ENCODE measurements at regions not wholly inside any gene's neighbourhood (a gene's known extent, or its start where the extent isn't known, plus 50 kb on each side); places are given as distances from the start of the nearest gene placed in this dataset.

- ChIA-PET POLR2A (no interaction called here), CTCF (no interaction called here)
- TF ChIP-seq, protein P1, sequence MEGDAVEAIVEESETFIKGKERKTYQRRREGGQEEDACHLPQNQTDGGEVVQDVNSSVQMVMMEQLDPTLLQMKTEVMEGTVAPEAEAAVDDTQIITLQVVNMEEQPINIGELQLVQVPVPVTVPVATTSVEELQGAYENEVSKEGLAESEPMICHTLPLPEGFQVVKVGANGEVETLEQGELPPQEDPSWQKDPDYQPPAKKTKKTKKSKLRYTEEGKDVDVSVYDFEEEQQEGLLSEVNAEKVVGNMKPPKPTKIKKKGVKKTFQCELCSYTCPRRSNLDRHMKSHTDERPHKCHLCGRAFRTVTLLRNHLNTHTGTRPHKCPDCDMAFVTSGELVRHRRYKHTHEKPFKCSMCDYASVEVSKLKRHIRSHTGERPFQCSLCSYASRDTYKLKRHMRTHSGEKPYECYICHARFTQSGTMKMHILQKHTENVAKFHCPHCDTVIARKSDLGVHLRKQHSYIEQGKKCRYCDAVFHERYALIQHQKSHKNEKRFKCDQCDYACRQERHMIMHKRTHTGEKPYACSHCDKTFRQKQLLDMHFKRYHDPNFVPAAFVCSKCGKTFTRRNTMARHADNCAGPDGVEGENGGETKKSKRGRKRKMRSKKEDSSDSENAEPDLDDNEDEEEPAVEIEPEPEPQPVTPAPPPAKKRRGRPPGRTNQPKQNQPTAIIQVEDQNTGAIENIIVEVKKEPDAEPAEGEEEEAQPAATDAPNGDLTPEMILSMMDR (IDR thresholded peaks at IDR 0.05; ENCODE audit: insufficient read depth in 1 of 2, low read depth in 1 of 2, low read length in 1 of 2, severe bottlenecking in 1 of 2, unreplicated experiment in 1 of 2): no peak
- no TSS peak for BruUV-seq (replicated peaks)
- Mint-ChIP-seq H3K27me3 (ENCODE audit: insufficient read depth, unreplicated experiment) (peaks cover 2% of the 10 kb centered on the region), H3K4me1 (ENCODE audit: low read depth, unreplicated experiment) (no peaks in the 10 kb centered on the region), H3K4me3 (ENCODE audit: unreplicated experiment) (no peak overlapping the region), H3K27ac (ENCODE audit: unreplicated experiment) (no peak overlapping the region), H3K36me3 (ENCODE audit: insufficient read depth, unreplicated experiment) (no peaks in the 10 kb centered on the region), H3K9me3 (ENCODE audit: unreplicated experiment) (no peaks in the 10 kb centered on the region)
- no peaks in the 10 kb centered on the region for H3K9me3 ChIP-seq
- H3K4me3 ChIP-seq (ENCODE audit: low read depth, low read length): no peak overlapping the region
- H3K27me3 ChIP-seq (replicated peaks; ENCODE audit: control insufficient read depth, insufficient read depth, low read length): no peaks in the 10 kb centered on the region; the same call in 1 of the 2 replicates
- intact Hi-C loops (cut with micrococcal nuclease; ENCODE audit: unreplicated experiment): no loop called here
- no peaks in the 10 kb centered on the region for H3K4me1 ChIP-seq
- no peaks in the 10 kb centered on the region for H3K36me3 ChIP-seq (ENCODE audit: control insufficient read depth, insufficient read depth, low read length)
- no peak for DNase-seq
Observed at GRCh38 chr1:199264911-199265310, 626.1 kb downstream of the PTPRC start.

DNA sequence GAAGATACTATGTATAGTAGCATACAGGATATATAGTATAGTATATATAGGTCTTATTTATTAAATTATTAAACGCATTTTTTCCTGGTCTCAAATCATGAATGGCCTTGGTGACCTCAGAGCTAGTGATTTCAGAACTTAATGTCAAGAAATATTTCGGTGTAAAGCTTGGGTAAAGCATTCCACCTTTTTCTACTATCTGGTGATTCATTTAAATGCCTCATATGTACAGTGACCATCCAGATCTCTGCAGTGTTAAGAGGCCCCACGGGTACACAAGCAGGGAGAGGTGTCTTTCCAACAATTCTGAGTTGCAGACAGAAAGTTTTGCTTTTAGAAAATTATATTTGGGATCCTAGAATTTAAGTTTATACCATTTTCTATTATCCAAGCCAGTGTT lies 626.5 kb downstream of the PTPRC start:
- H3K4me3 ChIP-seq (ENCODE audit: low read depth, low read length): no peak overlapping the region
- TF ChIP-seq, protein P1 (IDR thresholded peaks at IDR 0.05; ENCODE audit: insufficient read depth in 1 of 2, low read depth in 1 of 2, low read length in 1 of 2, severe bottlenecking in 1 of 2, unreplicated experiment in 1 of 2): no peak
- H3K36me3 Mint-ChIP-seq (ENCODE audit: insufficient read depth, unreplicated experiment): no peaks in the 10 kb centered on the region
- no peaks in the 10 kb centered on the region for H3K4me1 ChIP-seq
- H3K27me3 Mint-ChIP-seq (ENCODE audit: insufficient read depth, unreplicated experiment): peaks cover 2% of the 10 kb centered on the region
- intact Hi-C loops (cut with micrococcal nuclease; ENCODE audit: unreplicated experiment): no loop called here
- no peaks in the 10 kb centered on the region for H3K4me1 Mint-ChIP-seq (ENCODE audit: low read depth, unreplicated experiment)
- no peak overlapping the region for H3K27ac Mint-ChIP-seq (ENCODE audit: unreplicated experiment)
- no peaks in the 10 kb centered on the region for H3K9me3 ChIP-seq
- ChIA-PET CTCF (no interaction called here), POLR2A (no interaction called here)
- H3K36me3 ChIP-seq (ENCODE audit: control insufficient read depth, insufficient read depth, low read length): no peaks in the 10 kb centered on the region
- H3K4me3 Mint-ChIP-seq (ENCODE audit: unreplicated experiment): no peak overlapping the region
- no TSS peak for BruUV-seq (replicated peaks)
- no peaks in the 10 kb centered on the region for H3K9me3 Mint-ChIP-seq (ENCODE audit: unreplicated experiment)
- DNase-seq: no peak
- no peaks in the 10 kb centered on the region; the same call in 1 of the 2 replicates for H3K27me3 ChIP-seq (replicated peaks; ENCODE audit: control insufficient read depth, insufficient read depth, low read length)

DNA sequence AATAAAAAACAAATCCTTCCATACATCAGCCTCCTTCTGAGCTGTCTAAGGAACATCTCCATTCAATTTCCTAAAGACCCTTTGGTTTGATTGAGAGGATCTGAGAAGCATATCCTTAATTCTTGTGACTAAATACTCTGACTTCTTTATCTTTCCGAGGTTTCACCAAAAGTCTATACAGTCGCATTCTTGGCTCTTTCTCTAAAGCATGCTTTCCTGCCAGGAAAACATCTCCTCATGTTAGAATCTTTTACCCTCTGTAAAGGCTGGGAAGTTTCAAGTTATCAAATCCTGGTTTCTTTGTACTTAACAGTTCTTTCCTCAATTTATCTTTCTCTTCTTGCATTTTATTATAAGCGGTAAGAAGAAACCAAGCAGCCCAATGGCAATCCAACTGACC lies 630.4 kb downstream of the PTPRC start:
- TF ChIP-seq, protein P1 (IDR thresholded peaks at IDR 0.05; ENCODE audit: insufficient read depth in 1 of 2, low read depth in 1 of 2, low read length in 1 of 2, severe bottlenecking in 1 of 2, unreplicated experiment in 1 of 2): no peak
- Histone ChIP-seq H3K4me1 (no peaks in the 10 kb centered on the region; the same call in 1 of the 2 replicates), H3K27me3 (replicated peaks; ENCODE audit: control insufficient read depth, insufficient read depth, low read length) (no peaks in the 10 kb centered on the region; the same call in 1 of the 2 replicates), H3K36me3 (ENCODE audit: control insufficient read depth, insufficient read depth, low read length) (no peaks in the 10 kb centered on the region), H3K9me3 (no peaks in the 10 kb centered on the region), H3K4me3 (ENCODE audit: low read depth, low read length) (no peak overlapping the region)
- no peak for DNase-seq
- Mint-ChIP-seq H3K27ac (ENCODE audit: unreplicated experiment) (no peak overlapping the region), H3K27me3 (ENCODE audit: insufficient read depth, unreplicated experiment) (no peaks in the 10 kb centered on the region), H3K4me1 (ENCODE audit: low read depth, unreplicated experiment) (no peaks in the 10 kb centered on the region), H3K36me3 (ENCODE audit: insufficient read depth, unreplicated experiment) (no peaks in the 10 kb centered on the region), H3K9me3 (ENCODE audit: unreplicated experiment) (no peaks in the 10 kb centered on the region), H3K4me3 (ENCODE audit: unreplicated experiment) (no peak overlapping the region)
- CTCF ChIA-PET: no interaction called here
- BruUV-seq (replicated peaks): no TSS peak
- intact Hi-C loops (cut with micrococcal nuclease; ENCODE audit: unreplicated experiment): no loop called here
- POLR2A ChIA-PET: no interaction called here

Measured in Caco-2 (cell line).